T-helper 2 cell treated with Interferon-gamma antibody and Interleukin-4, amounts not matched to agents 5 μg/mL and 100 μg/mL, for 36 hours (primary cell): ENCODE measurements at regions not wholly inside any gene's neighbourhood (a gene's known extent, or its start where the extent isn't known, plus 50 kb on each side); places are given as distances from the start of the nearest gene placed in this dataset.

Experiments
- DNase-seq: peaks from one replicate; pipeline ENCODE4 v3.0.0; 2021; ENCODE audit warnings: low spot score
- H3K27ac Mint-ChIP-seq: one replicate; pipeline ENCODE4 v1.8.0; 2021; ENCODE audit warnings: mild to moderate bottlenecking, mixed read lengths
- H3K27me3 Mint-ChIP-seq: one replicate; pipeline ENCODE4 v1.8.0; 2021; ENCODE audit warnings: low read depth, mixed read lengths
- H3K36me3 Mint-ChIP-seq: one replicate; pipeline ENCODE4 v1.8.0; 2021; ENCODE audit warnings: low read depth, mixed read lengths
- H3K4me1 Mint-ChIP-seq: one replicate; pipeline ENCODE4 v1.8.0; 2021; ENCODE audit warnings: low read depth, mixed read lengths
- H3K4me3 Mint-ChIP-seq: one replicate; pipeline ENCODE4 v1.8.0; 2022; ENCODE audit warnings: mild to moderate bottlenecking, moderate library complexity, mixed read lengths
- H3K9me3 Mint-ChIP-seq: one replicate; pipeline ENCODE4 v1.8.0; 2021; ENCODE audit warnings: mixed read lengths

DNA sequence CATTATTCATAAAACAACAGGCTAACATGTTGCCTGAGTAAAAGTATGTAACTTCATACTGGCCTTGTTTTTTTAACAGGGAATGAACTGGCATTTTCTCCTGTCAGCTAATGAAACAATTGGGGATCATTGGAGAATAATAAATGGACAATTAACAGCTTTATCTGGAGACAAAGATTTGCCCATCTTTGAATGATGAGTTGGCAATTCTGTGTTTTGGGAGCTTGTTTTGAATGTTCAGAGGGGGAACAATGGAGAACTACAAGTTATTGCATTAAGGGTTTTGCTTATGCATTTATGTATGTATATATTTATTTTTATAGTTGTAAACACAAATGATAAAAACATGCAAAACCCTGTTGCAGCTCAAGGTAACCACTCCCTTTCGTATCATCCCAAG, 150.3 kb downstream of the CBLN4 start:
- no peaks in the 10 kb centered on the region for H3K4me1 Mint-ChIP-seq
- no peak overlapping the region for H3K27ac Mint-ChIP-seq
- no peaks in the 10 kb centered on the region for H3K36me3 Mint-ChIP-seq
- no peaks in the 10 kb centered on the region for H3K27me3 Mint-ChIP-seq
- no peak for DNase-seq
- peaks cover 34% of the 10 kb centered on the region for H3K9me3 Mint-ChIP-seq
- no peak overlapping the region for H3K4me3 Mint-ChIP-seq

DNA sequence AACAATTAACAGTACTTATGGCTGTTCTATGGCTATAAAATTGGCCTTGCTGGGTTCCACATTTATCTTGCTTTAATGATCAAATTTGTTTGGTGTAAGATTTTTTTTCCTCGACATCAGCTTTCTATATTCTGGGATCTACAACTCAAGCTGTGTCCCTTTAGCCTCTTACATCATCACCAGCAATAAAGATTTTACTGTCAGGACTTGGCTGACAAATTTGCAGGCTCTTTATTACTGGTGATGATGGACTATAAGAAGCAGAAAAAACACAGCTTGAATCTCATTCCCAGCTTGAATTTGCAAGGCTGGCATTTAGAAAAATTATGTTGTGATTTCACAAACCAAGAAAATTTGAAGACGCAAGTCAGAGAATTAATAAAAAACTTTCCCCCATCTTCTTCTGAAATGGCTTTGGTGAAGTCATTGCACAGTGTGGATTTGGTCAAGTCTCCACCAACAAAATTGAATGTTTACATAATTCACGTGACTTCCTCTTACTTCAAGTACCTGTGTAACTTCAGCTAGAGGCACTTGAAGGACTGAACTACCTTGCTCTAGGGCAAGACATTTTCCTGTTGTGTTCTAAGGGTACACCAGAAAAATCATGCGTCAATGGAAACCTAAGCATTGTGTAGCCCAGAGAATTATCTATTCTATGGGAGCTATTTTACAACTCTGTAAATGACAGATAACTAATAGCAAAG, 175.0 kb downstream of the CBLN4 start:
- Mint-ChIP-seq H3K27me3 (no peaks in the 10 kb centered on the region), H3K36me3 (no peaks in the 10 kb centered on the region), H3K9me3 (peaks cover 34% of the 10 kb centered on the region), H3K27ac (no peak overlapping the region), H3K4me1 (no peaks in the 10 kb centered on the region), H3K4me3 (no peak overlapping the region)
- no peak for DNase-seq

DNA sequence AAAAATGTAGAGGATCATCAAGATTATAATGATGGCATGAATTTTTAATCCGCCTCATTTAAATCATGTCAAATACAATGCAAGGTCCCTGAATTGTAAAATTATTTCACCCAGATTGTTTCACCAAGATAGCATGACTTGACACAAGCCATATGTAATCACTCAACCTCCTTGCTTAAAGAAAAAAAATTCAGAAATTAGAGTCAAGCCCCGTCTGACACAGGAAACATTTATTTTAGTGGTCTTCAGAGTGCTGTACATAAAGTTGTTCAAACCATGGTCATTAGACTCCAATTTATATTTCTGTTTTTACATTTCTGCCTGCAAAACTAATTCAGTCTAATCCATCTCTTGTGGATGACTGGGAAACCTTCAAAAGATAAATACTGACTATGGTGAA, 200.2 kb downstream of the CBLN4 start:
- H3K9me3 Mint-ChIP-seq: peaks cover 35% of the 10 kb centered on the region
- no peak for DNase-seq
- H3K4me1 Mint-ChIP-seq: no peaks in the 10 kb centered on the region
- no peak overlapping the region for H3K4me3 Mint-ChIP-seq
- H3K36me3 Mint-ChIP-seq: no peaks in the 10 kb centered on the region
- H3K27me3 Mint-ChIP-seq: no peaks in the 10 kb centered on the region
- H3K27ac Mint-ChIP-seq: no peak overlapping the region

DNA sequence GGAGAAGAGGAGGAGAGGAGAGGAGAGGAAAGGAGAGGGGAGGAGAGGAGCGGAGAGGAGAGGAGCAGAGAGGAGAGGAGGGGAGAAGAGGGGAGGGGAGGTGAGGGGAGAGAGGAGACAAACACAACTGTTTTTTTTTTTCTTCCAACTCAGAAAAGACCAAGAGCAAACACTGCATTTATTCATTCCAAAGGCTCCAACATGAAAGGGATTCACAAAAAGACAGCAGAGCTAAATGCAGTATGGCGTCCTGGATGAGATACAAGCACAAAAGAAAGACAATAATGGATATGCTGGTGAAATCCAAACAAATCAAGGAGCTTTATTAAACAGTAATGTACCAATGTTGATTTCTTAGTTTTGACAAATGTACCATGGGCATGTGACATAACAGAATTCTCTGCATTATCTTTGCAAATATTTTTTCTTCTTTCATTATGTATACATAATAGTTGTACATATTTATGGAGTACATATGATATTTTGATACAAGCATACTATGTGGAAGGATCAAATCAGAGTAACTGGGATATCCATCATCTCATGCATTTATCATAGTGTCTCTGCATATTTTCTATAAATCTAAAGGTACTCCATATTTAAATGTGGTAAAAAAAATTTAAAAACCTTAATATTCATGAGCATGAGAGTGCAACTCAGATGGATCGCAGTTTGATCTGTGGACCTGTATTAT, 204.6 kb downstream of the CBLN4 start:
- no peaks in the 10 kb centered on the region for H3K4me1 Mint-ChIP-seq
- H3K36me3 Mint-ChIP-seq: no peaks in the 10 kb centered on the region
- H3K27ac Mint-ChIP-seq: no peak overlapping the region

GRCh38 chr20:55793986-55794385, 211.3 kb downstream of the CBLN4 start:
- no peaks in the 10 kb centered on the region for H3K4me1 Mint-ChIP-seq
- no peak for DNase-seq

More for the DNA sequence above, 204.6 kb downstream of the CBLN4 start:
- Mint-ChIP-seq H3K9me3 (peaks cover 54% of the 10 kb centered on the region), H3K4me3 (no peak overlapping the region), H3K27me3 (no peaks in the 10 kb centered on the region)
- no peak for DNase-seq

DNA sequence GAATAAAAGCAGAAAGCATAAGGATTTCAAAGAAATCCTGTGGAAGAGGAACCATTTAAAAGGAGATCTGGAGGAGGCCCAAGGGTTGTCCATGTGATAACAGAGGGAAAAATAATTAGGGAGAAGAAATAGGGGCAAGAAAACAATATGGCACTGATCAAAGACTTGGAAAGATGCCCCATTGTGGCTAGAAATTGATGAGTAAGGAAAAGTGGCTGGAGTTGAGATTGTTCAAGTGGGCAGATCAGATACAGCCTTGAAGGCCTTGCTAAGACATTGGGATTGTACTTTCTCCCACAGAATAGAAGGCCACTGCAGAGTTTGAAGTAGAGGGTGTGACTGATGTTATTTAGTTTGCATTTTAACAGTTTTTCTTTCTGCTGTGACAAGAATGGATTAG, 213.3 kb downstream of the CBLN4 start:
- Mint-ChIP-seq H3K36me3 (no peaks in the 10 kb centered on the region), H3K9me3 (peaks cover 41% of the 10 kb centered on the region), H3K4me3 (no peak overlapping the region), H3K27me3 (no peaks in the 10 kb centered on the region), H3K4me1 (no peaks in the 10 kb centered on the region), H3K27ac (no peak overlapping the region)
- no peak for DNase-seq

More at GRCh38 chr20:55793986-55794385, 211.3 kb downstream of the CBLN4 start:
- no peak overlapping the region for H3K4me3 Mint-ChIP-seq
- H3K27ac Mint-ChIP-seq: no peak overlapping the region
- no peaks in the 10 kb centered on the region for H3K36me3 Mint-ChIP-seq
- no peaks in the 10 kb centered on the region for H3K27me3 Mint-ChIP-seq
- H3K9me3 Mint-ChIP-seq: peaks cover 42% of the 10 kb centered on the region

DNA sequence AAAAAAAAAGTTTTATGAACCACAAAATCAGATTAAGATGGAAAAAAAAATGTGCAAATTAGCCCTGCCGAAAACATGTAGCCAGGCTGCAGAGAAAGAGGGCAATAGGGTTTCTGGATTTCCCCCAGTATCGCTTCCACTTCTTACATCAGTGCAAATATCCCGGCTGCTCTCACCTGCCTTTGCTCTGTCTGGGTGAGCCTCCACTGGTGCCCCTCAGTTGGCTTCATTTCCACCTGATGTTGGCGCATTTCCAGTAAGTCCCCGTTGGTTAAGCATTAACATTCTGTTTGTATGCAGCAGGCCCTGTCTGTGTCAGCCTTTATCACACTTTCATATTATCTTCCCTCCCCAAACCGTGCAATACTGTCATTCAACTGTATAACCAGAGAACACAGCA, 215.1 kb downstream of the CBLN4 start:
- no peak overlapping the region for H3K27ac Mint-ChIP-seq
- no peaks in the 10 kb centered on the region for H3K27me3 Mint-ChIP-seq
- H3K9me3 Mint-ChIP-seq: peaks cover 45% of the 10 kb centered on the region
- no peaks in the 10 kb centered on the region for H3K36me3 Mint-ChIP-seq
- no peak for DNase-seq
- no peaks in the 10 kb centered on the region for H3K4me1 Mint-ChIP-seq
- no peak overlapping the region for H3K4me3 Mint-ChIP-seq

GRCh38 chr20:55784036-55784435, 221.3 kb downstream of the CBLN4 start:
- Mint-ChIP-seq H3K27me3 (no peaks in the 10 kb centered on the region), H3K27ac (no peak overlapping the region), H3K9me3 (peaks cover 40% of the 10 kb centered on the region), H3K36me3 (no peaks in the 10 kb centered on the region), H3K4me3 (no peak overlapping the region), H3K4me1 (no peaks in the 10 kb centered on the region)
- DNase-seq: no peak

- no peak for DNase-seq
- no peaks in the 10 kb centered on the region for H3K27me3 Mint-ChIP-seq
- H3K4me1 Mint-ChIP-seq: no peaks in the 10 kb centered on the region
- no peaks in the 10 kb centered on the region for H3K36me3 Mint-ChIP-seq
- H3K27ac Mint-ChIP-seq: no peak overlapping the region
- peaks cover 44% of the 10 kb centered on the region for H3K9me3 Mint-ChIP-seq
- no peak overlapping the region for H3K4me3 Mint-ChIP-seq
These were observed 221.9 kb downstream of the CBLN4 start for GRCh38 chr20:55783381-55783780.

DNA sequence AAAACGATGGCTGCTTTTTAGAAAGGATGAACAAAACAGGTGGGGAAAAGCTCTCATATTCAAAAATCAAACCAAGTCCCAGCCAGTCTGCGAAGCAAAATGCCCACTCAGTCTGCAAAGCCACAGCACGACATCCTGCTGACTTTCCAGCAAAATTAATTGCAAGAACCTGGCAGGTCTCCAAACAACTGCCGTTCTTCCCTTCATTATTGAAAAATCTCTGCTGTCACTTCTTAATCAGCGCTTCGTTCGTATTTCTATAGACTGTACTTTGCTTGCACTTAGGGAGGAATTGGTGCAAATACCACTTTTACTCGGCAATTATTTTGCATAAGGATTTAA, 222.4 kb downstream of the CBLN4 start:
- H3K27me3 Mint-ChIP-seq: no peaks in the 10 kb centered on the region
- H3K36me3 Mint-ChIP-seq: no peaks in the 10 kb centered on the region
- H3K9me3 Mint-ChIP-seq: peaks cover 43% of the 10 kb centered on the region
- no peak overlapping the region for H3K4me3 Mint-ChIP-seq
- no peak overlapping the region for H3K27ac Mint-ChIP-seq
- no peak for DNase-seq
- H3K4me1 Mint-ChIP-seq: no peaks in the 10 kb centered on the region

GRCh38 chr20:55782224-55782911, 223.0 kb downstream of the CBLN4 start:
- DNase-seq: no peak
- Mint-ChIP-seq H3K36me3 (no peaks in the 10 kb centered on the region), H3K27ac (no peak overlapping the region), H3K4me3 (no peak overlapping the region), H3K9me3 (peaks cover 40% of the 10 kb centered on the region), H3K4me1 (no peaks in the 10 kb centered on the region), H3K27me3 (no peaks in the 10 kb centered on the region)

GRCh38 chr20:55778796-55779195, 226.5 kb downstream of the CBLN4 start:
- no peaks in the 10 kb centered on the region for H3K27me3 Mint-ChIP-seq
- no peaks in the 10 kb centered on the region for H3K36me3 Mint-ChIP-seq
- peaks cover 44% of the 10 kb centered on the region for H3K9me3 Mint-ChIP-seq
- H3K4me3 Mint-ChIP-seq: no peak overlapping the region
- no peaks in the 10 kb centered on the region for H3K4me1 Mint-ChIP-seq
- no peak overlapping the region for H3K27ac Mint-ChIP-seq
- no peak for DNase-seq

DNA sequence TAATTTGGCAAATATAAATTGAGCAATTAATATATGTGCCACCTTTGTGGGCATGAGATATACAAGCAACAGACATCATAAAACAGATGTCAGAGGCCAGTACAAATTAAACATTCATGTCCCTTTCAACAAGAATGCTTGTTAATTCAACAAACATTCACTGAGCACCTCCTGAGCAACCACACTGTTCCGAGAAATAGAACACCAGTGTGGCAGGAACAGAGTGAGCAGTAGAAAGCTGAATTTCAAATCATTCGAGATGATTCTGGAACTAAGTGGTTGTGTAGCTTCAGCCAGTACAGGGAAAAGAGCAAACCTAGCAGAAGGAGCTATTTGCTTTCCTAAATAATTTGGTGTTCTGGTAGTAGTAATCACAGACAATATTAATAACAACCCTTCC, 227.7 kb downstream of the CBLN4 start:
- Mint-ChIP-seq H3K4me1 (no peaks in the 10 kb centered on the region), H3K4me3 (no peak overlapping the region), H3K36me3 (no peaks in the 10 kb centered on the region)

DNA sequence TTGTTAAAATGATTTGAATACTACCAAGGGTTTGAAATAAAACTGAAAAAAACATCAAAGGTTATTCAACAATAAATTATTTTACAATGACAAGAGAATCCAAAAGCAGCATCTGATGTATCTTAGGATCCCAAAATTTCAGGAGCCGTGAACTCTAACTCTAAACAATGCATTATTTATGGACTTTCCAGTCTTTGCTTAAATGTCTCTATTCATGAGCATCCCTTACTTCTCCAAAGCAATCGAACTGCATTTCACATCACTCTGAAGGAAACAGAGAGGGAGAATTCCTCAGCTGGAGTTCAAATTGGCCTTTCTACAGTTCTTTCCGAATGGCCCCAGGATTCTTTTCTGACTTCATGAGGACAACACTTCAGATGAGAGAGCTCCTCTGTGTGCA, 229.1 kb downstream of the CBLN4 start:
- no peak for DNase-seq
- H3K4me3 Mint-ChIP-seq: no peak overlapping the region
- no peaks in the 10 kb centered on the region for H3K27me3 Mint-ChIP-seq
- peaks cover 31% of the 10 kb centered on the region for H3K9me3 Mint-ChIP-seq
- no peak overlapping the region for H3K27ac Mint-ChIP-seq
- H3K36me3 Mint-ChIP-seq: no peaks in the 10 kb centered on the region
- H3K4me1 Mint-ChIP-seq: no peaks in the 10 kb centered on the region

More for the DNA sequence above, 227.7 kb downstream of the CBLN4 start:
- no peak for DNase-seq
- Mint-ChIP-seq H3K27me3 (no peaks in the 10 kb centered on the region), H3K9me3 (peaks cover 40% of the 10 kb centered on the region), H3K27ac (no peak overlapping the region)
